ENCODE measurements at regions not wholly inside any gene's neighbourhood (a gene's known extent, or its start where the extent isn't known, plus 50 kb on each side); places are given as distances from the start of the nearest gene placed in this dataset.
"Not testable (repeated sequence)": the region's sequence is repeated elsewhere in the genome, so short reads cannot be mapped to it uniquely, and the experiment has no call there.

- not testable (repeated sequence) for H3K4me1 ChIP-seq (ENCODE audit: control insufficient read depth, insufficient read depth, low read length); H3K4me3 ChIP-seq (ENCODE audit: low read length); H3K36me3 ChIP-seq (ENCODE audit: control insufficient read depth, insufficient read depth, low read length); H3K9me3 ChIP-seq (ENCODE audit: control insufficient read depth, insufficient read depth, low read length); DNase-seq (ENCODE audit: low read depth, low spot score); H3K27me3 ChIP-seq (ENCODE audit: control insufficient read depth, insufficient read depth, low read length); H3K27ac ChIP-seq (ENCODE audit: low read length)
- no CpG with 5 or more reads among the region's 4 CpGs for WGBS (ENCODE audit: insufficient coverage, insufficient read length)
These were observed 87.9 kb upstream of the GDNF start for GRCh38 chr5:37927753-37928152.

GRCh38 chr5:37926732-37927131, 86.9 kb upstream of the GDNF start:
- DNase-seq (ENCODE audit: low read depth, low spot score) = no peak
- Histone ChIP-seq H3K27me3 (ENCODE audit: control insufficient read depth, insufficient read depth, low read length) (no peaks in the 10 kb centered on the region), H3K9me3 (ENCODE audit: control insufficient read depth, insufficient read depth, low read length) (no peaks in the 10 kb centered on the region), H3K4me1 (ENCODE audit: control insufficient read depth, insufficient read depth, low read length) (no peaks in the 10 kb centered on the region), H3K36me3 (ENCODE audit: control insufficient read depth, insufficient read depth, low read length) (no peaks in the 10 kb centered on the region), H3K4me3 (ENCODE audit: low read length) (no peak overlapping the region), H3K27ac (ENCODE audit: low read length) (no peak overlapping the region)
- no CpG with 5 or more reads among the region's 2 CpGs for WGBS (ENCODE audit: insufficient coverage, insufficient read length)

- no peak for DNase-seq (ENCODE audit: low read depth, low spot score)
- no CpG with 5 or more reads among the region's 1 CpG for WGBS (ENCODE audit: insufficient coverage, insufficient read length)
- H3K9me3 ChIP-seq (ENCODE audit: control insufficient read depth, insufficient read depth, low read length) = no peaks in the 10 kb centered on the region
- no peaks in the 10 kb centered on the region for H3K36me3 ChIP-seq (ENCODE audit: control insufficient read depth, insufficient read depth, low read length)
- no peak overlapping the region for H3K27ac ChIP-seq (ENCODE audit: low read length)
- no peaks in the 10 kb centered on the region for H3K4me1 ChIP-seq (ENCODE audit: control insufficient read depth, insufficient read depth, low read length)
- no peak overlapping the region for H3K4me3 ChIP-seq (ENCODE audit: low read length)
- H3K27me3 ChIP-seq (ENCODE audit: control insufficient read depth, insufficient read depth, low read length) = no peaks in the 10 kb centered on the region
These were observed 81.6 kb upstream of the GDNF start for GRCh38 chr5:37921452-37921851.

GRCh38 chr5:37918424-37918823, 78.6 kb upstream of the GDNF start:
- Histone ChIP-seq H3K27me3 (ENCODE audit: control insufficient read depth, insufficient read depth, low read length) (no peaks in the 10 kb centered on the region), H3K4me3 (ENCODE audit: low read length) (no peak overlapping the region), H3K36me3 (ENCODE audit: control insufficient read depth, insufficient read depth, low read length) (no peaks in the 10 kb centered on the region), H3K9me3 (ENCODE audit: control insufficient read depth, insufficient read depth, low read length) (no peaks in the 10 kb centered on the region), H3K27ac (ENCODE audit: low read length) (no peak overlapping the region), H3K4me1 (ENCODE audit: control insufficient read depth, insufficient read depth, low read length) (no peaks in the 10 kb centered on the region)
- WGBS (ENCODE audit: insufficient coverage, insufficient read length) = no CpG with 5 or more reads among the region's 1 CpG
- DNase-seq (ENCODE audit: low read depth, low spot score) = no peak

GRCh38 chr5:37916525-37916924, 76.7 kb upstream of the GDNF start:
- H3K4me1 ChIP-seq (ENCODE audit: control insufficient read depth, insufficient read depth, low read length) = no peaks in the 10 kb centered on the region
- H3K27ac ChIP-seq (ENCODE audit: low read length) = no peak overlapping the region
- no CpG with 5 or more reads among the region's 5 CpGs for WGBS (ENCODE audit: insufficient coverage, insufficient read length)
- no peaks in the 10 kb centered on the region for H3K36me3 ChIP-seq (ENCODE audit: control insufficient read depth, insufficient read depth, low read length)
- H3K4me3 ChIP-seq (ENCODE audit: low read length) = no peak overlapping the region
- no peak for DNase-seq (ENCODE audit: low read depth, low spot score)
- no peaks in the 10 kb centered on the region for H3K9me3 ChIP-seq (ENCODE audit: control insufficient read depth, insufficient read depth, low read length)
- no peaks in the 10 kb centered on the region for H3K27me3 ChIP-seq (ENCODE audit: control insufficient read depth, insufficient read depth, low read length)

GRCh38 chr5:37915097-37915736, 75.4 kb upstream of the GDNF start:
- Histone ChIP-seq H3K4me1 (ENCODE audit: control insufficient read depth, insufficient read depth, low read length) (no peaks in the 10 kb centered on the region), H3K36me3 (ENCODE audit: control insufficient read depth, insufficient read depth, low read length) (no peaks in the 10 kb centered on the region), H3K9me3 (ENCODE audit: control insufficient read depth, insufficient read depth, low read length) (no peaks in the 10 kb centered on the region), H3K27me3 (ENCODE audit: control insufficient read depth, insufficient read depth, low read length) (no peaks in the 10 kb centered on the region), H3K27ac (ENCODE audit: low read length) (no peak overlapping the region), H3K4me3 (ENCODE audit: low read length) (no peak overlapping the region)
- no CpG with 5 or more reads among the region's 4 CpGs for WGBS (ENCODE audit: insufficient coverage, insufficient read length)
- DNase-seq (ENCODE audit: low read depth, low spot score) = no peak

- not testable (repeated sequence) for H3K4me3 ChIP-seq (ENCODE audit: low read length); H3K4me1 ChIP-seq (ENCODE audit: control insufficient read depth, insufficient read depth, low read length); H3K27me3 ChIP-seq (ENCODE audit: control insufficient read depth, insufficient read depth, low read length); H3K9me3 ChIP-seq (ENCODE audit: control insufficient read depth, insufficient read depth, low read length); H3K27ac ChIP-seq (ENCODE audit: low read length); H3K36me3 ChIP-seq (ENCODE audit: control insufficient read depth, insufficient read depth, low read length); DNase-seq (ENCODE audit: low read depth, low spot score)
- no CpG with 5 or more reads among the region's 5 CpGs for WGBS (ENCODE audit: insufficient coverage, insufficient read length)
These were observed 69.9 kb upstream of the GDNF start for GRCh38 chr5:37909610-37910266.

- WGBS (ENCODE audit: insufficient coverage, insufficient read length) = no CpG with 5 or more reads among the region's 2 CpGs
- Histone ChIP-seq H3K9me3 (ENCODE audit: control insufficient read depth, insufficient read depth, low read length) (no peaks in the 10 kb centered on the region), H3K27me3 (ENCODE audit: control insufficient read depth, insufficient read depth, low read length) (no peaks in the 10 kb centered on the region), H3K36me3 (ENCODE audit: control insufficient read depth, insufficient read depth, low read length) (no peaks in the 10 kb centered on the region), H3K4me1 (ENCODE audit: control insufficient read depth, insufficient read depth, low read length) (no peaks in the 10 kb centered on the region), H3K27ac (ENCODE audit: low read length) (no peak overlapping the region), H3K4me3 (ENCODE audit: low read length) (no peak overlapping the region)
- no peak for DNase-seq (ENCODE audit: low read depth, low spot score)
These were observed 66.6 kb upstream of the GDNF start for GRCh38 chr5:37906416-37906815.

GRCh38 chr5:37905230-37905629, 65.4 kb upstream of the GDNF start:
- no peaks in the 10 kb centered on the region for H3K4me1 ChIP-seq (ENCODE audit: control insufficient read depth, insufficient read depth, low read length)
- H3K27me3 ChIP-seq (ENCODE audit: control insufficient read depth, insufficient read depth, low read length) = no peaks in the 10 kb centered on the region; the same call in 1 of the 2 replicates
- no peak for DNase-seq (ENCODE audit: low read depth, low spot score)
- no CpG with 5 or more reads among the region's 3 CpGs for WGBS (ENCODE audit: insufficient coverage, insufficient read length)
- H3K9me3 ChIP-seq (ENCODE audit: control insufficient read depth, insufficient read depth, low read length) = no peaks in the 10 kb centered on the region
- H3K27ac ChIP-seq (ENCODE audit: low read length) = no peak overlapping the region
- no peak overlapping the region for H3K4me3 ChIP-seq (ENCODE audit: low read length)
- H3K36me3 ChIP-seq (ENCODE audit: control insufficient read depth, insufficient read depth, low read length) = no peaks in the 10 kb centered on the region

- WGBS (ENCODE audit: insufficient coverage, insufficient read length) = no CpG with 5 or more reads among the region's 3 CpGs
- Histone ChIP-seq H3K9me3 (ENCODE audit: control insufficient read depth, insufficient read depth, low read length) (no peaks in the 10 kb centered on the region), H3K4me3 (ENCODE audit: low read length) (no peak overlapping the region), H3K27me3 (ENCODE audit: control insufficient read depth, insufficient read depth, low read length) (no peaks in the 10 kb centered on the region; the same call in 1 of the 2 replicates), H3K4me1 (ENCODE audit: control insufficient read depth, insufficient read depth, low read length) (no peaks in the 10 kb centered on the region), H3K27ac (ENCODE audit: low read length) (no peak overlapping the region), H3K36me3 (ENCODE audit: control insufficient read depth, insufficient read depth, low read length) (no peaks in the 10 kb centered on the region)
- DNase-seq (ENCODE audit: low read depth, low spot score) = no peak
These were observed 62.5 kb upstream of the GDNF start for GRCh38 chr5:37902323-37902722.

GRCh38 chr5:37900692-37901091, 60.9 kb upstream of the GDNF start:
- H3K4me3 ChIP-seq (ENCODE audit: low read length) = no peak overlapping the region
- H3K27ac ChIP-seq (ENCODE audit: low read length) = no peak overlapping the region
- H3K9me3 ChIP-seq (ENCODE audit: control insufficient read depth, insufficient read depth, low read length) = no peaks in the 10 kb centered on the region
- DNase-seq (ENCODE audit: low read depth, low spot score) = no peak
- no peaks in the 10 kb centered on the region for H3K36me3 ChIP-seq (ENCODE audit: control insufficient read depth, insufficient read depth, low read length)
- no CpG with 5 or more reads among the region's 1 CpG for WGBS (ENCODE audit: insufficient coverage, insufficient read length)
- H3K27me3 ChIP-seq (ENCODE audit: control insufficient read depth, insufficient read depth, low read length) = no peaks in the 10 kb centered on the region; the same call in 1 of the 2 replicates
- H3K4me1 ChIP-seq (ENCODE audit: control insufficient read depth, insufficient read depth, low read length) = no peaks in the 10 kb centered on the region

Measured in iPS DF 6.9 (cell line).